ENCODE measurements at regions not wholly inside any gene's neighbourhood (a gene's known extent, or its start where the extent isn't known, plus 50 kb on each side); places are given as distances from the start of the nearest gene placed in this dataset.

DNA sequence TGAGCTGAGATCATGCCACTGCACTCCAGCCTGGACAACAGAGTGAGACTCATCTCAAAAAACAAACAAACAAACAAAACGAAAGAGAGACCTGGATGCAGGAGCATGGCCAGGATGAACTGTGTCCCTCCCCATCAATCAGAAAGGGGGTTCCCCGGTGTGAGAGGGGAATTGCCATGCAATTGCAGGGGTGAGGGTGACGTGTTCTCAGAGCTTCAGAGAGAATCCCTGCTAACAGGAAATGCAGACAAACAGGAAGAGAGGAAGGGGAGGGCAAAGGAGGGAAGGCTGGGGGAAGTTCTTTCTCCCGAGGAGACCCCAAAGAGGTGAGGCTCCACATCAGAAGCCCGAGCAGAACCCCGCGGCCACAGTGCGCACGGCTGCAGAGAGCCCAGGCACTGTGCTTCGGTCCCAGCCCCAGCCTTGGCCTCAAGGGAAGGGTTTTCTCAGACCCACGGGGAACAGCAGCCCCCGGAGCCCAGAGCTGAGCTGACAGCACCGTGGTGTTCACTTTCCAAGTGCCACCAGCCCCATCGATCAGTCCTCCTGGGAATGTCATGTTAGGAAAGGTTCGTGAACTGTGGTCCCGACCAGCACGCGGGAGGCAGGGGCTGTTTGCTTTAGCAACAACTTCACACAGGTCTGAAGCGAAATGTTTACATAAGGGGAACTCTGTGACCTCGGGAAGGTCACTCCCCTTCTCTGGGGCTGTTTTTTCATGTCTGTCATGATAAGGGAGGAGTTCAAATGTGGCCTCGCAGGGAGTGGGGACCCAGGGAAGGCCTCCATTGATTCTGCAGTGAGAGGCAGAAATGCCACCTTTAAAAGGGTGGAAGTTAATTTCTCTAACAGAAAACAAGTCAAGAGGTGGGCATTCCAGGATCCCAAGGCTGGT lies 108.0 kb upstream of the ANO1 start (continued):
- TF ChIP-seq, protein P1, sequence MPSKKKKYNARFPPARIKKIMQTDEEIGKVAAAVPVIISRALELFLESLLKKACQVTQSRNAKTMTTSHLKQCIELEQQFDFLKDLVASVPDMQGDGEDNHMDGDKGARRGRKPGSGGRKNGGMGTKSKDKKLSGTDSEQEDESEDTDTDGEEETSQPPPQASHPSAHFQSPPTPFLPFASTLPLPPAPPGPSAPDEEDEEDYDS (CRISPR knock-in tag; IDR thresholded peaks at IDR 0.05): 0 out of 2 replicates have a peak, but pooled peaks have one; percentile 45
- TF ChIP-seq EP300 (IDR thresholded peaks at IDR 0.05; ENCODE audit: low read depth in 2 of 2, low read length in 2 of 2): peak; percentile 89 to 93
- peak; percentile 85 for TF ChIP-seq EP300 (CRISPR knock-in tag; IDR thresholded peaks at IDR 0.05; ENCODE audit: borderline replicate concordance)
- TF ChIP-seq NCOA2 (CRISPR knock-in tag; IDR thresholded peaks at IDR 0.05): peak; percentile 94
- no peak for TF ChIP-seq RBM39 (IDR thresholded peaks at IDR 0.05; ENCODE audit: low read depth, low read length, poor library complexity, severe bottlenecking)
- no peak for TF ChIP-seq GTF2F1 (IDR thresholded peaks at IDR 0.05; ENCODE audit: low read length)
- TF ChIP-seq MXI1 (IDR thresholded peaks at IDR 0.05; ENCODE audit: borderline replicate concordance, low read depth, low read length): peak; percentile 44; the same call in 1 of the 3 replicates
- peak; percentile 67; the same call in 1 of the 2 replicates for TF ChIP-seq ZNF136 (CRISPR knock-in tag; IDR thresholded peaks at IDR 0.05; ENCODE audit: low read depth)
- TF ChIP-seq SYNCRIP (IDR thresholded peaks at IDR 0.05; ENCODE audit: insufficient read depth, low read depth, low read length): no peak
- TF ChIP-seq AKAP8 (CRISPR knock-in tag; IDR thresholded peaks at IDR 0.05): peak; percentile 92
- peak; percentile 84 for TF ChIP-seq ZNF543 (CRISPR knock-in tag; IDR thresholded peaks at IDR 0.05)
- TF ChIP-seq MATR3 (CRISPR knock-in tag; IDR thresholded peaks at IDR 0.05): no peak
- peak; percentile 88 for TF ChIP-seq ZNF703 (CRISPR knock-in tag; IDR thresholded peaks at IDR 0.05; ENCODE audit: borderline replicate concordance)
- peak; percentile 98 for TF ChIP-seq TARDBP (CRISPR knock-in tag; IDR thresholded peaks at IDR 0.05)
- peak; percentile 75; the same call in 1 of the 2 replicates for TF ChIP-seq ZNF335 (CRISPR knock-in tag; IDR thresholded peaks at IDR 0.05)
- TF ChIP-seq, protein P2, sequence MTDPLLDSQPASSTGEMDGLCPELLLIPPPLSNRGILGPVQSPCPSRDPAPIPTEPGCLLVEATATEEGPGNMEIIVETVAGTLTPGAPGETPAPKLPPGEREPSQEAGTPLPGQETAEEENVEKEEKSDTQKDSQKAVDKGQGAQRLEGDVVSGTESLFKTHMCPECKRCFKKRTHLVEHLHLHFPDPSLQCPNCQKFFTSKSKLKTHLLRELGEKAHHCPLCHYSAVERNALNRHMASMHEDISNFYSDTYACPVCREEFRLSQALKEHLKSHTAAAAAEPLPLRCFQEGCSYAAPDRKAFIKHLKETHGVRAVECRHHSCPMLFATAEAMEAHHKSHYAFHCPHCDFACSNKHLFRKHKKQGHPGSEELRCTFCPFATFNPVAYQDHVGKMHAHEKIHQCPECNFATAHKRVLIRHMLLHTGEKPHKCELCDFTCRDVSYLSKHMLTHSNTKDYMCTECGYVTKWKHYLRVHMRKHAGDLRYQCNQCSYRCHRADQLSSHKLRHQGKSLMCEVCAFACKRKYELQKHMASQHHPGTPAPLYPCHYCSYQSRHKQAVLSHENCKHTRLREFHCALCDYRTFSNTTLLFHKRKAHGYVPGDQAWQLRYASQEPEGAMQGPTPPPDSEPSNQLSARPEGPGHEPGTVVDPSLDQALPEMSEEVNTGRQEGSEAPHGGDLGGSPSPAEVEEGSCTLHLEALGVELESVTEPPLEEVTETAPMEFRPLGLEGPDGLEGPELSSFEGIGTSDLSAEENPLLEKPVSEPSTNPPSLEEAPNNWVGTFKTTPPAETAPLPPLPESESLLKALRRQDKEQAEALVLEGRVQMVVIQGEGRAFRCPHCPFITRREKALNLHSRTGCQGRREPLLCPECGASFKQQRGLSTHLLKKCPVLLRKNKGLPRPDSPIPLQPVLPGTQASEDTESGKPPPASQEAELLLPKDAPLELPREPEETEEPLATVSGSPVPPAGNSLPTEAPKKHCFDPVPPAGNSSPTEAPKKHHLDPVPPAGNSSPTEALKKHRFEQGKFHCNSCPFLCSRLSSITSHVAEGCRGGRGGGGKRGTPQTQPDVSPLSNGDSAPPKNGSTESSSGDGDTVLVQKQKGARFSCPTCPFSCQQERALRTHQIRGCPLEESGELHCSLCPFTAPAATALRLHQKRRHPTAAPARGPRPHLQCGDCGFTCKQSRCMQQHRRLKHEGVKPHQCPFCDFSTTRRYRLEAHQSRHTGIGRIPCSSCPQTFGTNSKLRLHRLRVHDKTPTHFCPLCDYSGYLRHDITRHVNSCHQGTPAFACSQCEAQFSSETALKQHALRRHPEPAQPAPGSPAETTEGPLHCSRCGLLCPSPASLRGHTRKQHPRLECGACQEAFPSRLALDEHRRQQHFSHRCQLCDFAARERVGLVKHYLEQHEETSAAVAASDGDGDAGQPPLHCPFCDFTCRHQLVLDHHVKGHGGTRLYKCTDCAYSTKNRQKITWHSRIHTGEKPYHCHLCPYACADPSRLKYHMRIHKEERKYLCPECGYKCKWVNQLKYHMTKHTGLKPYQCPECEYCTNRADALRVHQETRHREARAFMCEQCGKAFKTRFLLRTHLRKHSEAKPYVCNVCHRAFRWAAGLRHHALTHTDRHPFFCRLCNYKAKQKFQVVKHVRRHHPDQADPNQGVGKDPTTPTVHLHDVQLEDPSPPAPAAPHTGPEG (CRISPR knock-in tag; IDR thresholded peaks at IDR 0.05): 0 out of 2 replicates have a peak, but pooled peaks have one; percentile 50
- peak; percentile 22; the same call in 1 of the 2 replicates for TF ChIP-seq TOPORS (CRISPR knock-in tag; IDR thresholded peaks at IDR 0.05)
- peak; percentile 95 for TF ChIP-seq TEAD3 (CRISPR knock-in tag; optimal IDR thresholded peaks at IDR 0.05; ENCODE audit: borderline replicate concordance)
- TF ChIP-seq MED13 (CRISPR knock-in tag; IDR thresholded peaks at IDR 0.05): 0 out of 2 replicates have a peak, but pooled peaks have one; percentile 77
- TF ChIP-seq, protein P3, sequence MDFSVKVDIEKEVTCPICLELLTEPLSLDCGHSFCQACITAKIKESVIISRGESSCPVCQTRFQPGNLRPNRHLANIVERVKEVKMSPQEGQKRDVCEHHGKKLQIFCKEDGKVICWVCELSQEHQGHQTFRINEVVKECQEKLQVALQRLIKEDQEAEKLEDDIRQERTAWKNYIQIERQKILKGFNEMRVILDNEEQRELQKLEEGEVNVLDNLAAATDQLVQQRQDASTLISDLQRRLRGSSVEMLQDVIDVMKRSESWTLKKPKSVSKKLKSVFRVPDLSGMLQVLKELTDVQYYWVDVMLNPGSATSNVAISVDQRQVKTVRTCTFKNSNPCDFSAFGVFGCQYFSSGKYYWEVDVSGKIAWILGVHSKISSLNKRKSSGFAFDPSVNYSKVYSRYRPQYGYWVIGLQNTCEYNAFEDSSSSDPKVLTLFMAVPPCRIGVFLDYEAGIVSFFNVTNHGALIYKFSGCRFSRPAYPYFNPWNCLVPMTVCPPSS (IDR thresholded peaks at IDR 0.05): no peak
- peak; percentile 85 for TF ChIP-seq ZNF431 (CRISPR knock-in tag; IDR thresholded peaks at IDR 0.05; ENCODE audit: borderline replicate concordance, low read depth)
- TF ChIP-seq ZNF160 (CRISPR knock-in tag; IDR thresholded peaks at IDR 0.05): no peak
- TF ChIP-seq, protein P4, sequence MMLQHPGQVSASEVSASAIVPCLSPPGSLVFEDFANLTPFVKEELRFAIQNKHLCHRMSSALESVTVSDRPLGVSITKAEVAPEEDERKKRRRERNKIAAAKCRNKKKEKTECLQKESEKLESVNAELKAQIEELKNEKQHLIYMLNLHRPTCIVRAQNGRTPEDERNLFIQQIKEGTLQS (CRISPR knock-in tag; IDR thresholded peaks at IDR 0.05): no peak

Data from HepG2 (cell line).